Neuron (in vitro differentiated cells): ENCODE measurements at regions not wholly inside any gene's neighbourhood (a gene's known extent, or its start where the extent isn't known, plus 50 kb on each side); places are given as distances from the start of the nearest gene placed in this dataset.
"Not testable (repeated sequence)": the region's sequence is repeated elsewhere in the genome, so short reads cannot be mapped to it uniquely, and the experiment has no call there.

Source experiments
- H2AFZ ChIP-seq: one replicate; pipeline ENCODE4 v1.6.1; 2013; ENCODE audit warnings: low read depth, mild to moderate bottlenecking, inconsistent platforms, low read length, moderate library complexity
- H3K27me3 ChIP-seq: one replicate; pipeline ENCODE4 v1.6.1; 2013; ENCODE audit warnings: low read length; ENCODE audit not compliant: insufficient read depth
- H3K36me3 ChIP-seq: one replicate; pipeline ENCODE4 v1.6.1; 2013; ENCODE audit warnings: low read length; ENCODE audit not compliant: insufficient read depth
- H3K4me1 ChIP-seq: one replicate; pipeline ENCODE4 v1.6.1; 2013; ENCODE audit warnings: low read length; ENCODE audit not compliant: insufficient read depth
- H3K4me3 ChIP-seq: 2 replicates; pipeline ENCODE4 v1.5.1; 2013; ENCODE audit warnings: mild to moderate bottlenecking, low read length, moderate library complexity
- H3K9me3 ChIP-seq: one replicate; pipeline ENCODE4 v1.6.1; 2013; ENCODE audit warnings: low read length

DNA sequence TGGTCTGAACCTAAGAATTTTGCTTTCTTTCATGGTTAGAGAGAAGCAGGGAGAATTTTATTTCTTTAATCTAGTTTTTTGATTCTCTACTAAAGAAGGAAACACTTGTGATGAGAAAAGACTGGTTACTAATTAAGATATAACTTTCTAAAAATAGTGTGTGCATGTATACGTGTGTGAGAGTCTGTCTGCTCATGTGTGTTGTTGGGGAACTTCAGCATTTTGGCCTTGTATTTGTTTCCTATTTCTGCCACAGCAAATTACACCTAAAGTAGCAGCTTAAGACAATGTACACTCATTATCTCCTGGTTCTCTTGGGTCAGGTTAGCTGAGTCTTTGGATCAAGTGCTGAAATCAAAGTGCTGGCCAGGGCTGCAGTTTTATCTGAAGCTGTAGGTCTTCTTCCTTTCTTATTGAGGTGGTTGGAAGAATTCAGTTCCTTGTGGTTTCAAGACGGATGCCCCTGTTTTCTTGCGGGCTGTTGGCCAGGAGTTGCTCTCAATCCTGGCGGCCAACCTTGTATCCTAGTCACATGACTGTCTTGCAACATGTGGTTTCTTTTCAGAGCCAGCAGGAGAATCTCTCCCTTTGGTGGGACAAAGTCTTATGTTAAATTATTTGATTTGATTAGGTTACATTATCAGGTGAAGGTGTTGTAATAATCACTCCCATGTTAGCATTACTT, 188.4 kb upstream of the CLNK start:
- no peaks in the 10 kb centered on the region for H3K9me3 ChIP-seq
- H3K4me1 ChIP-seq: no peaks in the 10 kb centered on the region
- no peak overlapping the region for H2AFZ ChIP-seq
- H3K36me3 ChIP-seq: no peaks in the 10 kb centered on the region
- H3K27me3 ChIP-seq: no peaks in the 10 kb centered on the region
- H3K4me3 ChIP-seq: no peak overlapping the region

- Histone ChIP-seq H3K36me3 (no peaks in the 10 kb centered on the region), H3K27me3 (no peaks in the 10 kb centered on the region)
Observed at GRCh38 chr4:10866666-10867065, 182.1 kb upstream of the CLNK start.

GRCh38 chr4:10861036-10861435, 176.5 kb upstream of the CLNK start:
- H3K9me3 ChIP-seq: no peaks in the 10 kb centered on the region
- H2AFZ ChIP-seq: no peak overlapping the region
- H3K27me3 ChIP-seq: no peaks in the 10 kb centered on the region
- peaks cover 8% of the 10 kb centered on the region for H3K4me1 ChIP-seq
- no peak overlapping the region for H3K4me3 ChIP-seq
- no peaks in the 10 kb centered on the region for H3K36me3 ChIP-seq

More at GRCh38 chr4:10866666-10867065, 182.1 kb upstream of the CLNK start:
- no peaks in the 10 kb centered on the region for H3K4me1 ChIP-seq
- H3K9me3 ChIP-seq: no peaks in the 10 kb centered on the region
- H3K4me3 ChIP-seq: no peak overlapping the region
- H2AFZ ChIP-seq: no peak overlapping the region

GRCh38 chr4:10856271-10856782, 171.8 kb upstream of the CLNK start:
- Histone ChIP-seq H3K36me3 (no peaks in the 10 kb centered on the region), H2AFZ (no peak overlapping the region), H3K27me3 (no peaks in the 10 kb centered on the region), H3K9me3 (no peaks in the 10 kb centered on the region), H3K4me1 (peaks cover 19% of the 10 kb centered on the region), H3K4me3 (no peak overlapping the region)

DNA sequence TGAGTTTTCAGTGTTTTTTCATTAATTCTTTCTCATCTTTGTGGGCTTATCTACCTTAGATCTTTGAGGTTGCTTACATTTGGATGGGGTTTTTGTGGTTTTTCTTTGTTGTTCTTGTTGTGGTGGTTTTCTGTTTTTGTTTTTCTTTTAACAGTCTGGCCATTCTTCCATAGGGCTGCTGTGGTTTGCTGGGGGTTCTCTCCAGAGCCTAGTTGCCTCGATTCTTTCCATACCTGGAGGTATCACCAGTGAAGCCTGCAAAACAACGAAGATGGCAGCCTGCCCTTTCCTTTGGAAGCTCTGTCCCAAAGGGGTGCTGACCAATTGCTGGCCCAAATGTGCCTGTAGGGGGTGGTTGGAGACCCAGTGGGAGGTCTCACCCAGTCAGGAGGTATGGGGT, 168.6 kb upstream of the CLNK start:
- no peaks in the 10 kb centered on the region for H3K36me3 ChIP-seq
- no peak overlapping the region for H3K4me3 ChIP-seq
- peaks cover 24% of the 10 kb centered on the region for H3K4me1 ChIP-seq
- no peak overlapping the region for H2AFZ ChIP-seq
- no peaks in the 10 kb centered on the region for H3K27me3 ChIP-seq
- no peaks in the 10 kb centered on the region for H3K9me3 ChIP-seq

GRCh38 chr4:10841697-10842096, 157.1 kb upstream of the CLNK start:
- Histone ChIP-seq H3K4me1 (no peaks in the 10 kb centered on the region), H2AFZ (no peak overlapping the region), H3K27me3 (no peaks in the 10 kb centered on the region), H3K36me3 (no peaks in the 10 kb centered on the region), H3K9me3 (no peaks in the 10 kb centered on the region), H3K4me3 (no peak overlapping the region)

- H3K36me3 ChIP-seq: no peaks in the 10 kb centered on the region
- no peaks in the 10 kb centered on the region for H3K27me3 ChIP-seq
- no peak overlapping the region for H2AFZ ChIP-seq
- H3K4me3 ChIP-seq: no peak overlapping the region
- no peaks in the 10 kb centered on the region for H3K4me1 ChIP-seq
- H3K9me3 ChIP-seq: no peaks in the 10 kb centered on the region
Observed at GRCh38 chr4:10837151-10837550, 152.6 kb upstream of the CLNK start.

DNA sequence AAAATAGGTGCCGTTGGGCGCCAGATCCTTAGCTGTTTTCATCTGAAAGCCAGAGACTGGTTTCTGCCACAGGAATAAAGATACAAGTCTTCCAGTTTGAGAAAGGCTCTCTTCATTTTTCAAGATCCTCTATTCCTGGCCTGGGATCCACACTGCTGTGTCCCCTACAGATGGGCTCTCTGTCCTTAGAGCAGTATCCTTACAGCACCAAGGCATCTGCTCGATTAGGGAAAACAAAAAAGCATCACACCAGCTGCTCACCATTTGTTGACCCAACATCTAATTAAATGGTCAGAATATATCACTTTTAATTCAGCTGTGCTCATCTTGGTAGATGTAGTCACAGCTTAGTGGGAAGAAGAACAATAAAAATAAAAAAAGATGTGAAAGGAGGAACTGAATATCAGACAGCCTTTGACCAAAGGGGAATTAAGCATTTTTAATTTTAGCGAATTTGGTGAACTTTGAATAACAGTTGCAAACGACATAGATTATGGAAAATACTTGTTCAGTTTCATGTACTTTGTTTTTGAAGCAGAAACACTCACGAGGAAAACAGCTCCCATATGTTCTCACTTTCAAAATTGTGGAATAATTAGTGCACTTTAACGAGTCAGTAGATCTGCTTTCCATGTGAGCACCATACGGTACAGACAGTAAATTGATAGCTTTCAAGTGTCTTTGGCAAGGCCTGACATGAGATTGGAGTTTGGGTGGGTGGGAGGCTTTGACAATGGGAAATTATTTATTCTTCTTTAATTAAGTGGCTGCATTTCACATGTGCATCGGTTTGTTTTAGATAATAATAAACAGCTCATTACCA, 148.4 kb upstream of the CLNK start:
- no peaks in the 10 kb centered on the region for H3K9me3 ChIP-seq
- no peaks in the 10 kb centered on the region for H3K36me3 ChIP-seq
- H3K4me3 ChIP-seq: no peak overlapping the region
- no peaks in the 10 kb centered on the region for H3K4me1 ChIP-seq
- no peak overlapping the region for H2AFZ ChIP-seq
- no peaks in the 10 kb centered on the region for H3K27me3 ChIP-seq

- H3K4me3 ChIP-seq: no peak overlapping the region
Observed at GRCh38 chr4:10831727-10832408, 147.3 kb upstream of the CLNK start.

DNA sequence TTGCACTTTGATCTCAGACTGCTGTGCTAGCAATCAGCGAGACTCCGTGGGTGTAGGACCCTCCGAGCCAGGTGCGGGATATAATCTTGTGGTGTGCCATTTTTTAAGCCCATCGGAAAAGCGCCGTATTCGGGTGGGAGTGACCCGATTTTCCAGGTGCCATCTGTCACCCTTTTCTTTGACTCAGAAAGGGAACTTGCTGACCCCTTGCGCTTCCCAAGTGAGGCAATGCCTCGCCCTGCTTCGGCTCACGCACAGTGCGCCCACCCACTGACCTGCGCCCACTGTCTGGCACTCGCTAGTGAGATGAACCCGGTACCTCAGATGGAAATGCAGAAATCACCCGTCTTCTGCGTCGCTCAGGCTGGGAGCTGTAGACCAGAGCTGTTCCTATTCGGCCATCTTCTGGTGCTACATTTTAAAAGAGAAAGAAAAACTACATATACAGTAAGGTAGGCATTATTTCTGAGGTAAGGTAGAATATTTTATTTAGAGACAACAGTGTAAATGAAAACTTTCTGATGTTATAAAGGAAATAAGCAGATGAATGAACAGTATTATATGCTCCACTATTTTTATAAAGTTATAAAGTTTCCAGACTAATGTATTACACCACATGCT, 144.5 kb upstream of the CLNK start:
- not testable (repeated sequence) for H2AFZ ChIP-seq, H3K4me3 ChIP-seq, H3K27me3 ChIP-seq, H3K36me3 ChIP-seq, H3K4me1 ChIP-seq, H3K9me3 ChIP-seq

More at GRCh38 chr4:10831727-10832408, 147.3 kb upstream of the CLNK start:
- no peaks in the 10 kb centered on the region for H3K27me3 ChIP-seq
- H2AFZ ChIP-seq: no peak overlapping the region
- no peaks in the 10 kb centered on the region for H3K36me3 ChIP-seq
- no peaks in the 10 kb centered on the region for H3K9me3 ChIP-seq
- H3K4me1 ChIP-seq: no peaks in the 10 kb centered on the region

DNA sequence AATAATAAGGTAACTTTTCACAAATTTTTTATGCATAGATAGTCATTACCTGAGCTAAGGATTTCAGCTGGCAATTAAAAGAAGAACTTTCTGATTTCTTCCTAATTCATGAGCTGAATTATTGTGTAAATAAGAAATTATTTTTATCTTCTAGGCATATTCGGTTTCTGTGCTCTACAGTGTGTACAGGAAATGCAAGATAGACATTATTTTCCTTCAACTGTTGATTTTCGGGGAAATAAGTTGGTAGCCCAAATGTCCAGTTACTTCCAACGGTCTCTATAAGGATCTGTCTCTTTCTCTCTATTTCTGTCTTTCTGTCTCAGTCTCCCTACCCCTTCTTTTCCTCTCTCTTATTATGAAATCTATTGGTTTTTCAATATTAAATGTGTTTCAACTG, 137.3 kb upstream of the CLNK start:
- no peaks in the 10 kb centered on the region for H3K36me3 ChIP-seq
- H3K4me3 ChIP-seq: no peak overlapping the region
- H3K9me3 ChIP-seq: no peaks in the 10 kb centered on the region
- H3K4me1 ChIP-seq: no peaks in the 10 kb centered on the region
- H2AFZ ChIP-seq: no peak overlapping the region
- H3K27me3 ChIP-seq: no peaks in the 10 kb centered on the region

DNA sequence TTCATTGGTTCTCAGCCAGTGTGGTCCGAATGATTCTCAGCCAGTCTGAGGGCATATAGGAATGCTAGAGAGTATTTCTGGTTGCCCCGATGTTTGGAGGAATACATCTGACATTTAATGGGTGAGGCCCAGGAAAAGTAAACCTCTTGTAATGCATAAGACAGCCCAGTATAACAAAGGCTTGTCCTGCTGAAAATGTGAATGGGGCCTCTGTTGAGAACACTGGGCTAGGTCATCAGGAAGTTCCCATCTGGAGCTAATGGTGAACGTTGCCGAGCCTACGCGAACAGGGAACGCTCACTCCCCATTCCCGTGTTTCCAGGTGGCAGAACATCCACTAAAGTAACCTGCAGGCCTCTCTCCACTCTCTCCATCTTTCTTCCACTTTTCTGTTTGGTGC, 132.0 kb upstream of the CLNK start:
- Histone ChIP-seq H3K27me3 (no peaks in the 10 kb centered on the region), H3K4me1 (no peaks in the 10 kb centered on the region), H3K9me3 (no peaks in the 10 kb centered on the region), H3K36me3 (no peaks in the 10 kb centered on the region), H2AFZ (no peak overlapping the region), H3K4me3 (no peak overlapping the region)

DNA sequence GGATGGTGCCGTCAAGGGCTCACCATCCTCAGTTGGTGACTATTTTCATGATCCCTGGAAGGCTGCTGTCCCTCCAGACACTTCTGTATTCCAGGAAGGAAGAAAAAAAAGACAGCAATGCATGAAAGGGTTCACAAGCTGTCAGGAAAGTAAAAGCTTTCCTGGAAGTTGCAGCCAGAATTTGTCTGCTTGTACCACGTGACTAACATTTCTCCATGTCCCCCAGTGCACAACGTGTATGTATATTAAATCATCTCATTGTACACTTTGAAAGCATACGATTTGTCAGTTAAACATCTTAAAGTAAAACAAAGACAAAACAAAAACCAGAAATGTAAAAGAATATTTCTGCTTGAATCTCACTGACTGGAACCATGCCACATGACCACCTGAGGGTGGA, 127.4 kb upstream of the CLNK start:
- no peak overlapping the region for H2AFZ ChIP-seq
- no peaks in the 10 kb centered on the region for H3K4me1 ChIP-seq
- H3K9me3 ChIP-seq: no peaks in the 10 kb centered on the region
- no peaks in the 10 kb centered on the region for H3K27me3 ChIP-seq
- H3K4me3 ChIP-seq: no peak overlapping the region
- no peaks in the 10 kb centered on the region for H3K36me3 ChIP-seq
